NCI-H2227 (cell line): ENCODE measurements at regions not wholly inside any gene's neighbourhood (a gene's known extent, or its start where the extent isn't known, plus 50 kb on each side); places are given as distances from the start of the nearest gene placed in this dataset.

ENCODE experiments used
- DNase-seq: peaks from one replicate; lab custom pipeline; 2025; ENCODE audit not compliant: unreplicated experiment; lab: John Stamatoyannopoulos, UW

GRCh38 chr3:148128136-148128535, 569.6 kb upstream of the AGTR1 start:
- no peak for DNase-seq

- no peak for DNase-seq
Measured at GRCh38 chr3:148131990-148132638, 565.6 kb upstream of the AGTR1 start.

- no peak for DNase-seq
Measured at GRCh38 chr3:148136816-148137215, 560.9 kb upstream of the AGTR1 start.

GRCh38 chr3:148146241-148146640, 551.5 kb upstream of the AGTR1 start:
- no peak for DNase-seq

GRCh38 chr3:148146947-148147826, 550.5 kb upstream of the AGTR1 start:
- no peak for DNase-seq

- no peak for DNase-seq
Measured at GRCh38 chr3:148147903-148148302, 549.8 kb upstream of the AGTR1 start.

- DNase-seq: no peak
Measured at GRCh38 chr3:148149556-148149955, 548.1 kb upstream of the AGTR1 start.

GRCh38 chr3:148150141-148150540, 547.6 kb upstream of the AGTR1 start:
- no peak for DNase-seq

- no peak for DNase-seq
Measured at GRCh38 chr3:148158210-148158609, 539.5 kb upstream of the AGTR1 start.

- no peak for DNase-seq
Measured at GRCh38 chr3:148162132-148162531, 535.6 kb upstream of the AGTR1 start.

- DNase-seq: no peak
Measured at GRCh38 chr3:148168347-148168746, 529.4 kb upstream of the AGTR1 start.

- DNase-seq: no peak
Measured at GRCh38 chr3:148173851-148174250, 523.9 kb upstream of the AGTR1 start.

- no peak for DNase-seq
Measured at GRCh38 chr3:148175214-148175613, 522.5 kb upstream of the AGTR1 start.

GRCh38 chr3:148178503-148178902, 519.2 kb upstream of the AGTR1 start:
- DNase-seq: no peak

GRCh38 chr3:148184798-148185197, 512.9 kb upstream of the AGTR1 start:
- DNase-seq: no peak

- DNase-seq: no peak
Measured at GRCh38 chr3:148186881-148187280, 510.8 kb upstream of the AGTR1 start.

- DNase-seq: no peak
Measured at GRCh38 chr3:148187296-148187695, 510.4 kb upstream of the AGTR1 start.

GRCh38 chr3:148190441-148190990, 507.2 kb upstream of the AGTR1 start:
- DNase-seq: no peak

- DNase-seq: no peak
Measured at GRCh38 chr3:148191966-148192365, 505.7 kb upstream of the AGTR1 start.

GRCh38 chr3:148197061-148197460, 500.6 kb upstream of the AGTR1 start:
- DNase-seq: no peak

GRCh38 chr3:148202386-148202785, 495.3 kb upstream of the AGTR1 start:
- no peak for DNase-seq
